ENCODE measurements at regions not wholly inside any gene's neighbourhood (a gene's known extent, or its start where the extent isn't known, plus 50 kb on each side); places are given as distances from the start of the nearest gene placed in this dataset.
A peak's percentile ranks its signal among the peaks of the same experiment; 100 is the strongest.
"Not testable (repeated sequence)": the region's sequence is repeated elsewhere in the genome, so short reads cannot be mapped to it uniquely, and the experiment has no call there.

DNA sequence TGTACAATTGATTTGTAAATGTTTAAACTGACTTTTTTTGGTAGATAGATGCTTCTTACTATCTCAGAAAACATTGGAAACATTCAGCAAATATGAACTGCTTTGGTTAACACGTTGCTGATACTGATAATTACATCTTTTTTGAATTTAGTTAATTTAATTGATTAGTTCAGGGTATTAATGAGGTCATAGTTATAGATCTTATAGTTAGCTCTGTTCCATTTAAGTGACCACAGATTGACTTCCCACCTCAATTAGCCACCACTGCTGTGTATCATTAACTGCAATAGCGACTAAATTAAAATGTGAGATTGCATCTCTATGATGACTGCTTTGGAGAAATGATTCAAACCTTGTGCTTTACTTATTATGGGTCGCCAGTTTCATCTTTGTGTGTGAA is 407.1 kb upstream of the EDIL3 start:
- H3K4me3 ChIP-seq (ENCODE audit: low read depth, low read length) = no peak overlapping the region

DNA sequence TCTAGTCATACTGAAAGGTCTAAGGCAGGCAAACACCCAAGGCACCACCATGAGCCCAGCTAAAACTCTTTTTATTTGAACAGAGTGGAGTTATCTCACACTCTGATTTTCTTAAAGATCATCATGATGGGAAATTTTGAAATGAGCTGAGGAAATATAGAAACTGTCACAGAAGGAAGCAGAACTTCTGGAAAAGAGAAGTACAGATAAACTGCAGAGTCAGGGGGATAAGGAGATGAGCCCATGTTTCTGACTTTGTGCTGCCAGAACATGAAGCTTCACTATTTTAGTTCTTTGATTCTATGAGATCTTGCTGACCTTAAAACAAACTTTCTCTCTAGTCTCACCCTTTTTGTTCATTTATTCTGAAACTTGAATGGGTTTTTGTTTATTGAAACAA is 406.5 kb upstream of the EDIL3 start:
- DNase-seq (ENCODE audit: low read depth) = no peak
- no peak overlapping the region for H3K4me3 ChIP-seq (ENCODE audit: low read depth, low read length)

More for the DNA sequence above, 407.1 kb upstream of the EDIL3 start:
- DNase-seq (ENCODE audit: low read depth) = no peak

DNA sequence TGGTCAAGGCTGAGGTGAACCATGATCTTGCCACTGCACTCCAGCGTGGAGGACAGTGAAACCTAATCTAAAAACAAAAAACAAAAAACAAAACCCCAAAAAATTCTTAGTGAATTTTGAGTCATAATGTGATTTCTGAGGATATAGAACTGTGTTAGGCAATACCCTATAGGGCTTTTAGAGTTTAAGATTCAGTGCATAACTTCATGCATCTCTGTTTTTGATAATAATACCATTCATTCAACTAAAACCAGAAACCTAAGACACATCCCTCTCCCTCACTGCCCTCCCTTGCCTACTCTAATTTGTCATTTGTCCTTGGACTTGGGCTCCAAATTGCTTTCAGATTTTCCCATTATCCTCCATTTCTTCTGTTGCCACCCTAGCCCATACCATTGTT is 405.7 kb upstream of the EDIL3 start:
- DNase-seq (ENCODE audit: low read depth) = no peak
- no peak overlapping the region for H3K4me3 ChIP-seq (ENCODE audit: low read depth, low read length)

DNA sequence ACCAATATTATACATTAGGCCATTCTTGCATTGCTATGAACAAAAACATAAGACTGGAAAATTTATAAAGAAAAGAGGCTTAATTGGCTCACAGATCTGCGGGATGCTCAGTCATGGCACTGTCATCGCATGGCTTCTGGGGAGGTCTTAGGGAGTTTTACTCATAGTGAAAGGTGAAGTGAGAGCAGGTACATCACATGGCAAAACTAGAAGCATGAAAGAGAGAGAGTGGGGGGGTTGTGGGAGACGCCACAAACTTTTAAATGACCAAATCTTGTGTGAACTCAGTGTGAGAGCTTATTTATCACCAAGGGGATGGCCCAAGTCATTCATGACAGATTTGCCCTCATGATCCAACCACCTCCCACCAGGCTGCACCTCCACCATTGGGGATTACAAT is 398.3 kb upstream of the EDIL3 start:
- H3K4me3 ChIP-seq (ENCODE audit: low read depth, low read length) = no peak overlapping the region
- DNase-seq (ENCODE audit: low read depth) = no peak

DNA sequence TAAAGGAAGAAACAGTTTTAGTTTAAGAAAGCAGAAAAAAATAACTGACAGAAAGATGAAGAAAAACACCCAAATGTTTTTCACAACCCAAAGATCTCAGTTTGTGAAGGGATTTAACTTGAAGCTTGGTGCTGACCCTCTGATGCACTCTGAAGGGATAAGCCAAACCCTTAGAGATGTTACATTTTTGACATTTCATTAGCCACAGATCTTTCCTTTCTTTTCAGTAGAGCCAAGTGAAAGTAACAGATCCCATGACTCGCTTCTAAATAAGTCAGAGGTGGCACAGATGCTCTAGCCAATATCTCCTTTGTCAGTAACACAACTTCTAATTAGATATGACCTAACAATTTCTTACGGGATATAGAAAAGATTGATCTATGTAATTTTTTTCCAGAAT is 394.5 kb upstream of the EDIL3 start:
- H3K4me3 ChIP-seq (ENCODE audit: low read depth, low read length) = no peak overlapping the region
- DNase-seq (ENCODE audit: low read depth) = no peak

DNA sequence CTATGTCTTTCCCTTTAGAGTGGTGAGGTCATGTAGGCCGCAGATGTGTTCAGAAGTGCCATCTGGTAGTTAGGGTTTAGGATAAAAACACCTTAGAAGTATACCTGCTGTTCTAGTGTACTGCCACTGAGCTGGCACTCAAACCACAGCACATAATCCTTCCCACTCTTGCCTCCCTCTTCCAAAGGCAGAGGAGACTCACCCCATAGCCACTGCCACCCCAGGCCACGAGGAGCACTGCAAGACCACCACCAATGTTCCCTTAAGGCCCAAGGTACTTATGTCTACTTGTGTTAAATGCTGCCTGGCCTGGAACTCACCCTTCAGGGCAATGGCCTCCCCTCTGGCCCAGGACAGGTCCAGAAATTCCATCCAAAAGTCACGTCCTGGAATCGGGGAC is 379.5 kb upstream of the EDIL3 start:
- H3K4me3 ChIP-seq (ENCODE audit: low read depth, low read length) = no peak overlapping the region
- no peak for DNase-seq (ENCODE audit: low read depth)

DNA sequence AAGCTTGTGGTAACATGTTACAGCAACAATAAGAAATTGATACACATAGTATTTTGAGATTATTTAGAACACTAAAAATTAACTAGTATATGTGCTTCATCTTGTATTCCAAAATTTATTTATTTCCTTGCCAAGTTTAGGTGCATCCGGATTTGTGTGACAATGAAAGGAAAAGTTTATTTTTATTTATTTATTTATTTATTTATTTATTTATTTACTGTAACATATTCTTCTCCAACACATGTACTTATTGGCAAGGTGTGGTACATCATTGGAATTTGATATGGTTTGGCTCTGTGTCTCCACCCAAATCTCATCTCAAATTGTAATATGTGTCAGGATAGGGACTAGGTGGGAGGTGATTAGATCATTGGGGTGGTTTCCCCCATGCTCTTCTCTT is 373.3 kb upstream of the EDIL3 start:
- no peak overlapping the region for H3K4me3 ChIP-seq (ENCODE audit: low read depth, low read length)
- no peak for DNase-seq (ENCODE audit: low read depth)

DNA sequence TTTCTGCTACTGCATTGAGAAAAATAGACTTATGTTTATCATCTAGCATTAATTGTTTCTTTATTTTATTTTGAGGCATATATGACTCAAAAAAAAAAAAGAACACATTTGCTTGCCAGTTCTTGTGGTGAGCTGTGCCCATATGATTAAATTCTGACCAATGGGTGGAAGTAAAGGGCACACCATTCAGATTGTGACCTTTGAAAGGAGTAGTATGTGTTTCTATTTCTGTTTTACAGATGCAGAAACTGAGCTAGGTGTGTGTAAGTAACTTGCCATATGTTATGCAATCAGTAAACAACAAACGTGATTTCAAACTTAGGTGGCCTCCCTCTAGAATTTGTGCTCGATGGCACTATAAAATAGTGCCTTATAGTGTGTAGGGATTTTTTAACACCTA is 368.1 kb upstream of the EDIL3 start:
- DNase-seq (ENCODE audit: low read depth) = no peak
- H3K4me3 ChIP-seq (ENCODE audit: low read depth, low read length) = no peak overlapping the region

DNA sequence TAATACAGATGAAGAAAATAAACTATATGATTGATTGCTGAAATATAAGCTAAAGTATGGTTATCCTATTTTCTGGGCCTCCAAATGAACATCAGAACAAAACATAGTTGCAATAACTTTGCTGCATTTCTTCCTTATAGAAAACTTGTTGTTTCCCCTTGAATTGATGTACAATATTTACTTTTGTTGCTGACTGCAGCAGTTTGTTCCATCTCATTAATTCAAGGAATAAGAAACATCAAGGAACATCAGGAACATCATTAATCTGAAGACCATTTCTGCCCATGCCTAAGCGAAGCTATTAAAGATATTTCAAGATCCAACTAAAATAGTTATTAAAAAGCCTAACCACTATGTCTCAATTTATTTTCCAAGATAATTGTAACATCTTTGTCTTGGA is 363.6 kb upstream of the EDIL3 start:
- H3K4me3 ChIP-seq (ENCODE audit: low read depth, low read length) = no peak overlapping the region
- DNase-seq (ENCODE audit: low read depth) = no peak

DNA sequence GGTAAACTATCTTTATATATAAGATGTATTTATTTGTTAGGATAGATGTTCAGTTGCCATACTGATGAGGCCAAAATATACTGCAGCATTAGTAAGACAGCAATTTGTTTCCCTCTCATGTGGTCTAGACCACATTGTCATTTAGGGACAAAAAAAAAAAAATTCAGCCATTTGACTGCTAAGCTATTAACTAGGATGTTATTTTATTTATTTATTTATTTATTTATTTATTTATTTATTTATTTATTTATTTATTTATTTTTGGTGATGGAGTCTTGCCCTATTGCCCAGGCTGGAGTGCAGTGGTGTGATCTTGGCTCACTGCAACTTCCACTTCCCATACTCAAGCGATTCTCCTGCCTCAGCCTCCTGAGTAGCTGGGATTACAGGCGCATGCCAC is 361.6 kb upstream of the EDIL3 start:
- DNase-seq (ENCODE audit: low read depth) = not testable (repeated sequence)

DNA sequence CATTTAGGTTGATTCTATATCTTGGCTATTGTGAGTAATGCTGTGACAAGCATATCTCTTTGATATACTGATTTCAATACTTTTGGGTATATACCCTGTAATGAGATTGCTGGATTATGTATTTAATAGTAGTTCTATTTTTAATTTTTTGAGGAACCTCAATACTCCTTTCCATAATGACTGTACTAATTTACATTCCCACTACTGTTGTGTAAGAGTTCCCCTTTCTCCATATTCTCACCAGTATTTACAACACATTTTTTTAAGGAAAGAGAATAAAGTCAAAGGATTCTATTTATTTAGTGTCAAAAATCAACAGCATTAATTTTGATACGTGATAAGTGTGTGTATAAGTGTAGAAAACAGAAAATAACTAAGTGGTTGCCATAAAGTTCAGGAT is 356.4 kb upstream of the EDIL3 start:
- H3K4me3 ChIP-seq (ENCODE audit: low read depth, low read length) = no peak overlapping the region
- no peak for DNase-seq (ENCODE audit: low read depth)

More for the DNA sequence above, 361.6 kb upstream of the EDIL3 start:
- not testable (repeated sequence) for H3K4me3 ChIP-seq (ENCODE audit: low read depth, low read length)

DNA sequence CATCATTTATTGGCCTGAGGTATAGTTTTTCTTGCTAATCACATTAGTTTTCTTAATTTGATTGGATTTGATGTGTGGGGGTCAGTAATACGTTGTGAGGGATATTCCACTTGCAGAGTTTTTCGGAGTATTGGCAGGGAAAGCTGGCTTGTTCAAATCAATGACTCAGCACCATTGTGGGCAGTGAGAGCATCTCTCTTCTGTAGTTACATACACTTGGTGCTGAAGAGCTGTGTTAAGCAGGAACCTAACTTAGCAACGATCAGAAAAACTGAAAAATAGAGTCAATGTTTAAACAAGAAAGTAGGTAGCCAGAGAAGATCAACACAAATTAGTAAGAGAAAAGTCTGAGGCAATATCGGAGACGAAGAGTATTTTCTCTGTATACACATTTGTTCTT is 344.6 kb upstream of the EDIL3 start:
- H3K4me3 ChIP-seq (ENCODE audit: low read depth, low read length) = no peak overlapping the region
- no peak for DNase-seq (ENCODE audit: low read depth)

DNA sequence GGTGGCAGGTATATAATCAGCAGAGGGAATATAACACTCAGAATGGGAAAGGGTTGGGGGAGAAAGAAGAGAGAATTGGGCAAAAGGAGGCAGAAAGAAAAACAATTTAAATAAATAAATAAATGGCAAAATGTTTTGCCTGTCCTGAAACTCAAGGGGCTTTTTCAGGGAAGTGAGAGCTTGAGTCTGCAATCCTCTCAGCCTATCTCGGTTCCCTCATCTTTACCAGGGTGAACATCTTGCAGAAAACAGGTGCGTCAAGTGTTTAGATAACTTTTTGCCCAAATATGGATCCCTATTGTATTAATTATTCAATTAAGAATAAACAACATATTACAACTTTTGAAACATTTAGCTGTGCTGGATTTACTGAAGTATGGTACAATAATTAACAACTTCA is 343.0 kb upstream of the EDIL3 start:
- DNase-seq (ENCODE audit: low read depth) = no peak
- H3K4me3 ChIP-seq (ENCODE audit: low read depth, low read length) = no peak overlapping the region

DNA sequence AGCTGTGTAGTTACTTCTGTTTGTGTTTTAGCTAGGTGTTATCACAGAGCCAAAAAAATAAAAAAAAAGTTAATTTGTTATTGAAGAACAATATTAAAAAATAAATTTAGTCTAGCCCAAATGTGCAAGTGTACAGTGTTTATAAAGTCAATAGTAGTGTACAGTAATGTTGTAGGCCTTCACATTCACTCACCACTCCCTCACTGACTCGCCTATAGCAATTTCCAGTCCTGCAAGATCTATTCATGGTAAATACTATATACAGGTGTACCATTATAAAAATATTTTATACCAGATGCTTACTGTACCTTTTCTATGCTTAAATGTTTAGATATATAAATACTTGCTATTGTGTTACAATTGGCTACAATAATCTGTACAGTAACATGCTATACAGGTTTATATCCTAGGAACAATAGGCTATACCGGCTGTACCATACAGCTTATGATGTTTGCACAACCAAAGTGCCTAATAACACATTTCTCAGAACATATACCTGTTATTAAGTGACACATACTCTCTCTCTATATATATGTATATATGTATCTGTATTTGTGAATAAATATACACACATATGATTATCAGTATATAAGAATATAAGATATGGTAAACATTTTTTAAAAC is 341.4 kb upstream of the EDIL3 start:
- no peak for DNase-seq (ENCODE audit: low read depth)
- no peak overlapping the region for H3K4me3 ChIP-seq (ENCODE audit: low read depth, low read length)

DNA sequence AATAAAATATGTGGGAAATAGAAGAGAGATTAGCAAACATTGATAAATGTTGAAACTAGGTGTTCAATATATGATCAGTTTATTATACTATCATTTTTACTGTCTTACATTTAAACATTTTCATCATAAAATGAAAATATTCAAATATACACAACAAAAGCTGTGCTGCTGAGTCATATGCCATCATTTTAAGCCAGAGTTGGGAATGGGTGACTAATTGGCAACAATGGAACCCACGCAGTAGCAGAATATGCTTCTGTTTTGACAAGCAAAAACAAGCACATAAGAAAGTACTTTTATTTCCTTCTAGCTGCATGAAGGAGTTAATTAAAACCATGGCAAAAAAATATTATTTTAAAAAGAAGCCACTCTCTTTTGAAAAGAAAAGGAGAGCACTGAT is 340.0 kb upstream of the EDIL3 start:
- H3K4me3 ChIP-seq (ENCODE audit: low read depth, low read length) = no peak overlapping the region
- peak; percentile 20 for DNase-seq (ENCODE audit: low read depth)

DNA sequence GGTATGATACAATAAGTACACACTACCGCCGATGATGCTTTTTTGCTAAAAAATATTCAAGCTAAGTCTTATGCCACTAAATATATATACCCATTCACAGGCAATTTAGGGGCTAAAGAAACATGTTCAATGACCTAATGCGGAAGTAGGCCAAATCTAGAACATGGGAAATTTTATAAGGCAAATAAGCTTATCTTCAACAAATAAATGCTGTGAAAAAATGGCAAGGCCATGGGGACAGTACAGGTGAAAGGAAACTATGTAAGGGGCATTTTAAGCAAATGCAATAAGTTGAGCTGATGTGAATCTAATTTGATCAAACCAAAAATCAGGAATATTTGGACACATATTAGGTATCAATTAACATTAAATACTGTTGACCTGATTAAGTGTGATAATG is 339.5 kb upstream of the EDIL3 start:
- DNase-seq (ENCODE audit: low read depth) = no peak
- no peak overlapping the region for H3K4me3 ChIP-seq (ENCODE audit: low read depth, low read length)

DNA sequence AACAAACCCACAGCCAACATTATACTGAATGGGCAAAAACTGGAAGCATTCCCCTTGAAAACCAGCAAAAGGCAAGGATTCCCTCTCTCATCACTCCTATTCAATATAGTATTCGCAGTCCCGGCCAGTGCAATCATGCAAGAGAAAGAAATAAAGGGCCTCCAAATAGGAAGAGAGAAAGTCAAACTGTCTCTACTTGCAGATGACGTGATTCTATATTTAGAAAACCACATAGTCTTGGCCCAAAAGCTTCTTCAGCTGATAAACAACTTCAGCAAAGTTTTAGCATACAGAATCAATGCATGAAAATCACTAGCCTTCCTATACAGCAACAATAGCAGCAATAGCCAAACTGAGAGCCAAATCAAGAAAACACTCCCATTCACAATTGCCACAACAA is 333.7 kb upstream of the EDIL3 start:
- no peak for DNase-seq (ENCODE audit: low read depth)
- H3K4me3 ChIP-seq (ENCODE audit: low read depth, low read length) = no peak overlapping the region

DNA sequence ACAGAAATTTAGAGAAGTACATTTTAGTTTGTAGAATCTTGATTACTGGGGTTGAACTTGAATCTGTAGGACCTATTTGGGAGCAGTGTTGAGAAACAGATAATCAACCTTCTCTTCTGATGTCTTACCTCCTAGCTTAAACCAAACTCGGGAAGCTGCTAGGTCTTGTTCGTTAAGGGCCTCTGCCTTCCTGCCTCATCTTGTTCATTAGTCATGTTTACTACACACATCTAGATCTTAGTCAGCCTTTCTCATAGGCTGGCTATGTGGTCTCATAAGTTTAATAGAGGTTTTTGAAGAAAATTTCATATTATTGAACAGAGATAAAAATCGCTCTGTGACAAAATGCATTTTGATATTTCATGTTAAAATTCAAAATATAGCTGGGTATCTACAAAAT is 331.0 kb upstream of the EDIL3 start:
- no peak for DNase-seq (ENCODE audit: low read depth)
- no peak overlapping the region for H3K4me3 ChIP-seq (ENCODE audit: low read depth, low read length)

DNA sequence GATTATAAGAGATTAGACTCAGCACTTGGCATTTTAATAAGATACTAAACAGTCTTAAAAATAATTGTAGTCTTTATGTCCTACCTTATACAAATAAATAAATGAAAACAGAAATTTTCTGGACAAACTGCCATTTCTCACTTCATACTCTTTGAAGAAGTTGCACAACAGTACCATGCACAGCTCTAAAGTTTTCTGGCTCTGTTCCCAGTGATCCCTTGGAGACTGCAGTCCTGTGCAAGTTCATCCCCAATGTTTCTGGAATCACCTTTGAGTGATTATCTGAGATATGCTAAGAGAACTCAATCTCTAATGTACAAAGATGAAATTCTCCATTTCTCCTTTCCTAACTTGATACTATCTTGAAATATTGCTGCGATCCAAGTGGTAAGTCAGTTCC is 330.4 kb upstream of the EDIL3 start:
- H3K4me3 ChIP-seq (ENCODE audit: low read depth, low read length) = no peak overlapping the region
- DNase-seq (ENCODE audit: low read depth) = peak; percentile 3

DNA sequence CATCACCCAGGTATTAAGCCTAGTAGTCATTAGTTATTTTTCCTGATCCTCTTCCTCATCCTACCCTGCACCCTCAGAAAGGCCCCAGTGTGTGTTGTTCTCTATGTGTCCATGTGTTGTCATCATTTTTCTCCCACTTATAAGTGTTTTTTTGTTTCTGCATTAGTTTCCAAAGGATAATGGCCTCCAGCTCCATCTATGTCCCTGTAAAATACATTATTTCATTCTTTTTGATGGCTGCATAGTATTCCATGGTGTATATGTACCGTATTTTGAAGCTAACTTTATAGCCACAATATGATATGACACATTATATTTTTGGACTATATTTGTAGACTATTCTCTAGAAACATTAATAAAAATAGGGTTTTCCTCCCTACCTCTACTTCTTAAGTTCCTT is 324.4 kb upstream of the EDIL3 start:
- no peak overlapping the region for H3K4me3 ChIP-seq (ENCODE audit: low read depth, low read length)
- no peak for DNase-seq (ENCODE audit: low read depth)

DNA sequence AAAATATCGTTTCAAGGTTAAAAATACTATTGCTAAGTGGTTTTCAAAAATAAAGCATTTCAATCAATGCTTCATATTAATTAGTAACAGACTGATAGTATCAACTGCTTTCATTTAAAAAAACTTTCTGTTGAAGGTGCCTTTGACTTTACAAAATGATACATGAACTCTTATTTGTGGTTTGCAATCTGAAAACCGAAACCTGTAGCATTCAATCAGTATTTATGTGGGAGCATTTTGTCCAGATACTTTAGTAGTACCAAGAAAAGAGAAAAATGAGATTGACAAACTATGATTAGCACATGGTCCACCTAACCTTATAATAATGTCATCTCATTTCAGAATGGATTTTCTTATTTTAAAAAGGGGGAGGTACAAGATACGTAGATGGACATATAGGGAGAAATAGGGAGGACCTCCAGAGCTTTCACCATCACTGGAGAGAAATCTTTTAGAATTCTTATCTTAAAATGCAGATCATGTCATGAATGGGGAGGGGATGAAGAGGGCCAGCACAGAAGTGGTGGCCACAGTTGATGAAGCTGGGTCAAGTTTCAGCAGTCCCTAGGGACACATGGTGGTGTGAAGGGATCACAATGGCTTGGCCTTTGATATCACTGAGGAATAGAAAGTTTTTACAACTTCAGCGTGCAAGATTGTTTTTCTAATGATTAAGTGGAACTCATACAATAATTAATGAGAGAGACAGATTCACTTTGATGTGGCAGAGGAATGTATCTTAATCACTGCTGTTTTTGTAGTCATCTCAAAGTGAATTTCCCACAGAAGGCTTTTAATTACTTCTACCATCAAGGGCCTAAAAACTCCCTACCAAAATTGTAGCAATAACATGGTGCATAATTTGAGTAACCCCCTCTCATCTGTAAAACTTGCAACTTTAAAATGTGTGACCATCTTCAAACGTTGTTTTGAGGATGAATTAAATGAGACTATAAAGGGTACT is 322.3 kb upstream of the EDIL3 start:
- no peak overlapping the region for H3K4me3 ChIP-seq (ENCODE audit: low read depth, low read length)
- no peak for DNase-seq (ENCODE audit: low read depth)
